ENCODE measurements at regions not wholly inside any gene's neighbourhood (a gene's known extent, or its start where the extent isn't known, plus 50 kb on each side); places are given as distances from the start of the nearest gene placed in this dataset.

GRCh38 chr12:97411341-97411740, 51.3 kb upstream of the RMST start:
- Histone ChIP-seq H3K9me3 (ENCODE audit: low read length) (no peaks in the 10 kb centered on the region), H3K9ac (ENCODE audit: insufficient read depth, low read depth, low read length) (no peak overlapping the region), H3K27ac (ENCODE audit: extremely low read length, insufficient read depth, low read length) (no peak overlapping the region), H3K36me3 (replicated peaks in 1 of 2; ENCODE audit: control insufficient read depth in 1 of 2, insufficient read depth in 2 of 2, low read length in 2 of 2) (no peaks in the 10 kb centered on the region), H3K79me2 (ENCODE audit: insufficient read depth, low read length) (no peaks in the 10 kb centered on the region), H2AFZ (ENCODE audit: low read length) (no peak overlapping the region), H3K27me3 (ENCODE audit: control insufficient read depth in 1 of 2, insufficient read depth in 2 of 2, low read length in 2 of 2) (no peaks in the 10 kb centered on the region), H3K4me1 (ENCODE audit: insufficient read depth, low read length) (no peaks in the 10 kb centered on the region), H3K4me3 (replicated peaks in 1 of 3; ENCODE audit: insufficient read depth in 1 of 3, low read depth in 2 of 3, low read length in 3 of 3) (no peak overlapping the region), H3K4me2 (ENCODE audit: low read depth, low read length) (no peak overlapping the region), H4K20me1 (ENCODE audit: insufficient read depth, low read length) (no peaks in the 10 kb centered on the region)
- ChIA-PET CTCF (ENCODE audit: low intra/inter-chr PET ratio, low total read pairs) (no interaction called here), POLR2A (no interaction called here)
- TF ChIP-seq ZNF746 (CRISPR knock-in tag; IDR thresholded peaks at IDR 0.05) (no peak), DDIT3 (CRISPR knock-in tag; IDR thresholded peaks at IDR 0.05) (no peak), PHF21A (CRISPR knock-in tag; IDR thresholded peaks at IDR 0.05) (no peak), NCOA2 (CRISPR knock-in tag; IDR thresholded peaks at IDR 0.05) (no peak), TBX3 (IDR thresholded peaks at IDR 0.05; ENCODE audit: borderline replicate concordance) (no peak), MAFG (CRISPR knock-in tag; IDR thresholded peaks at IDR 0.05) (no peak), MED1 (CRISPR knock-in tag; IDR thresholded peaks at IDR 0.05) (no peak), ZNF253 (CRISPR knock-in tag; IDR thresholded peaks at IDR 0.05; ENCODE audit: borderline replicate concordance) (no peak), ZC3H13 (CRISPR knock-in tag; IDR thresholded peaks at IDR 0.05) (no peak), ATAD3A (CRISPR knock-in tag; IDR thresholded peaks at IDR 0.05) (no peak), SMARCC2 (IDR thresholded peaks at IDR 0.05) (no peak), HMG20A (CRISPR knock-in tag; IDR thresholded peaks at IDR 0.05; ENCODE audit: borderline replicate concordance) (no peak), ZFP36L2 (CRISPR knock-in tag; IDR thresholded peaks at IDR 0.05) (no peak), HHEX (CRISPR knock-in tag; IDR thresholded peaks at IDR 0.05) (no peak), YEATS2 (CRISPR knock-in tag; IDR thresholded peaks at IDR 0.05; ENCODE audit: borderline replicate concordance) (no peak), ATF5 (CRISPR knock-in tag; IDR thresholded peaks at IDR 0.05; ENCODE audit: low read depth) (no peak), MIXL1 (CRISPR knock-in tag; IDR thresholded peaks at IDR 0.05) (no peak)
- TF ChIP-seq, protein P1, sequence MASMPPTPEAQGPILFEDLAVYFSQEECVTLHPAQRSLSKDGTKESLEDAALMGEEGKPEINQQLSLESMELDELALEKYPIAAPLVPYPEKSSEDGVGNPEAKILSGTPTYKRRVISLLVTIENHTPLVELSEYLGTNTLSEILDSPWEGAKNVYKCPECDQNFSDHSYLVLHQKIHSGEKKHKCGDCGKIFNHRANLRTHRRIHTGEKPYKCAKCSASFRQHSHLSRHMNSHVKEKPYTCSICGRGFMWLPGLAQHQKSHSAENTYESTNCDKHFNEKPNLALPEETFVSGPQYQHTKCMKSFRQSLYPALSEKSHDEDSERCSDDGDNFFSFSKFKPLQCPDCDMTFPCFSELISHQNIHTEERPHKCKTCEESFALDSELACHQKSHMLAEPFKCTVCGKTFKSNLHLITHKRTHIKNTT (CRISPR knock-in tag; IDR thresholded peaks at IDR 0.05): no peak
- TF ChIP-seq, protein P2, sequence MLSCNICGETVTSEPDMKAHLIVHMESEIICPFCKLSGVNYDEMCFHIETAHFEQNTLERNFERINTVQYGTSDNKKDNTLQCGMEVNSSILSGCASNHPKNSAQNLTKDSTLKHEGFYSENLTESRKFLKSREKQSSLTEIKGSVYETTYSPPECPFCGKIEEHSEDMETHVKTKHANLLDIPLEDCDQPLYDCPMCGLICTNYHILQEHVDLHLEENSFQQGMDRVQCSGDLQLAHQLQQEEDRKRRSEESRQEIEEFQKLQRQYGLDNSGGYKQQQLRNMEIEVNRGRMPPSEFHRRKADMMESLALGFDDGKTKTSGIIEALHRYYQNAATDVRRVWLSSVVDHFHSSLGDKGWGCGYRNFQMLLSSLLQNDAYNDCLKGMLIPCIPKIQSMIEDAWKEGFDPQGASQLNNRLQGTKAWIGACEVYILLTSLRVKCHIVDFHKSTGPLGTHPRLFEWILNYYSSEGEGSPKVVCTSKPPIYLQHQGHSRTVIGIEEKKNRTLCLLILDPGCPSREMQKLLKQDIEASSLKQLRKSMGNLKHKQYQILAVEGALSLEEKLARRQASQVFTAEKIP (CRISPR knock-in tag; IDR thresholded peaks at IDR 0.05; ENCODE audit: borderline replicate concordance): no peak
- no peak for DNase-seq (ENCODE audit: low spot score)
- intact Hi-C loops (cut with micrococcal nuclease; ENCODE audit: unreplicated experiment) (no loop called here), in situ Hi-C loops (cut with HindIII; ENCODE audit: extremely low pct_ligation_motif_present, low pct_unique_long_range_greater_than_20kb) (no loop called here)
- no peak for ATAC-seq
- FAIRE-seq: no peak
- no TSS peak for BruUV-seq (replicated peaks)
- WGBS (ENCODE audit: low lambda C conversion rate): 13% methylated on average over 3 of the region's 3 CpGs
